Lung (tissue), 11 donors: ENCODE measurements at regions not wholly inside any gene's neighbourhood (a gene's known extent, or its start where the extent isn't known, plus 50 kb on each side); places are given as distances from the start of the nearest gene placed in this dataset.

ENCODE experiments used
- ATAC-seq: fragments of 200-7000 bp; cut with Tn5 transposase; one replicate; pipeline ENCODE4 v1.9.1; 2020; ENCODE audit warnings: moderate number of reproducible peaks; ENCODE audit not compliant: insufficient read depth, low FRiP score
- DNase-seq, 3 donors: peaks; one replicate each; pipeline ENCODE4 v3.0.0-alpha.2; 2013 to 2017
- H3K27ac ChIP-seq, 2 donors: one replicate each; pipeline ENCODE4 v1.5.1; 2013; ENCODE audit warnings: mild to moderate bottlenecking in 2 of 2, moderate library complexity in 2 of 2, control low read depth in 1 of 2, inconsistent platforms in 1 of 2, low read depth in 1 of 2, low read length in 1 of 2
- H3K27me3 ChIP-seq, 3 donors: one replicate each; pipeline ENCODE4 v1.5.1; 2013; ENCODE audit warnings: low read length in 2 of 3; ENCODE audit not compliant: control insufficient read depth in 3 of 3, insufficient read depth in 3 of 3
- H3K36me3 ChIP-seq, 4 donors: one replicate each; pipeline ENCODE4 v1.5.1; 2013; ENCODE audit warnings: low read length in 4 of 4, mild to moderate bottlenecking in 1 of 4, moderate library complexity in 1 of 4; ENCODE audit not compliant: control insufficient read depth in 4 of 4, insufficient read depth in 4 of 4
- H3K4me1 ChIP-seq, 5 donors: one replicate each; pipeline ENCODE4 v1.5.1; 2013; ENCODE audit warnings: low read length in 5 of 5, mild to moderate bottlenecking in 2 of 5, moderate library complexity in 1 of 5; ENCODE audit not compliant: control insufficient read depth in 5 of 5, insufficient read depth in 5 of 5
- H3K4me3 ChIP-seq: one replicate; pipeline ENCODE4 v1.5.1; 2013; ENCODE audit warnings: mild to moderate bottlenecking, control low read depth, moderate library complexity
- H3K9ac ChIP-seq, 2 donors: one replicate each; pipeline ENCODE4 v1.5.1; 2013; ENCODE audit warnings: low read length in 2 of 2, control low read depth in 1 of 2; ENCODE audit not compliant: insufficient read depth in 1 of 2
- H3K9me3 ChIP-seq, 4 donors: one replicate each; pipeline ENCODE4 v1.5.1; 2013; ENCODE audit warnings: low read length in 3 of 4, mild to moderate bottlenecking in 1 of 4, moderate library complexity in 1 of 4; ENCODE audit not compliant: control insufficient read depth in 4 of 4, insufficient read depth in 3 of 4
- WGBS, 2 donors: extraction: QIAGEN DNeasy Blood & Tissue Kit; methylation state at CpG; one replicate each; pipeline ENCODE4 v1.1.7; 2013; 5-methylcytosine and 5-hydroxymethylcytosine counted together
- TF ChIP-seq, protein P1 (sequence below): IDR thresholded peaks from 2 replicates; pipeline ENCODE4 v1.5.1; 2012; ENCODE audit warnings: mild to moderate bottlenecking; ENCODE audit errors: control extremely low read depth, extremely low read depth
- donor health status: control.
- donor health status: control.
- donor health status: Bipolar disorder and iron deficiency.
- donor health status: healthy.
- donor health status: DM: yes; HTN: yes; CAD: no.

GRCh38 chr13:80284290-80284689 lies 56.6 kb downstream of the SPRY2 start:
- H3K27ac ChIP-seq, result no peak overlapping the region
- H3K9me3 ChIP-seq, result no peaks in the 10 kb centered on the region
- 95% methylated on average over 3 of the region's 3 CpGs for WGBS, 2 donors
- no peaks in the 10 kb centered on the region for H3K36me3 ChIP-seq
- ATAC-seq (no peak), DNase-seq (no peak)
- no peak overlapping the region for H3K4me3 ChIP-seq
- H3K27me3 ChIP-seq, result no peaks in the 10 kb centered on the region
- no peak overlapping the region for H3K9ac ChIP-seq
- H3K4me1 ChIP-seq, result no peaks in the 10 kb centered on the region
- TF ChIP-seq, protein P1, sequence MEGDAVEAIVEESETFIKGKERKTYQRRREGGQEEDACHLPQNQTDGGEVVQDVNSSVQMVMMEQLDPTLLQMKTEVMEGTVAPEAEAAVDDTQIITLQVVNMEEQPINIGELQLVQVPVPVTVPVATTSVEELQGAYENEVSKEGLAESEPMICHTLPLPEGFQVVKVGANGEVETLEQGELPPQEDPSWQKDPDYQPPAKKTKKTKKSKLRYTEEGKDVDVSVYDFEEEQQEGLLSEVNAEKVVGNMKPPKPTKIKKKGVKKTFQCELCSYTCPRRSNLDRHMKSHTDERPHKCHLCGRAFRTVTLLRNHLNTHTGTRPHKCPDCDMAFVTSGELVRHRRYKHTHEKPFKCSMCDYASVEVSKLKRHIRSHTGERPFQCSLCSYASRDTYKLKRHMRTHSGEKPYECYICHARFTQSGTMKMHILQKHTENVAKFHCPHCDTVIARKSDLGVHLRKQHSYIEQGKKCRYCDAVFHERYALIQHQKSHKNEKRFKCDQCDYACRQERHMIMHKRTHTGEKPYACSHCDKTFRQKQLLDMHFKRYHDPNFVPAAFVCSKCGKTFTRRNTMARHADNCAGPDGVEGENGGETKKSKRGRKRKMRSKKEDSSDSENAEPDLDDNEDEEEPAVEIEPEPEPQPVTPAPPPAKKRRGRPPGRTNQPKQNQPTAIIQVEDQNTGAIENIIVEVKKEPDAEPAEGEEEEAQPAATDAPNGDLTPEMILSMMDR, result no peak

DNA sequence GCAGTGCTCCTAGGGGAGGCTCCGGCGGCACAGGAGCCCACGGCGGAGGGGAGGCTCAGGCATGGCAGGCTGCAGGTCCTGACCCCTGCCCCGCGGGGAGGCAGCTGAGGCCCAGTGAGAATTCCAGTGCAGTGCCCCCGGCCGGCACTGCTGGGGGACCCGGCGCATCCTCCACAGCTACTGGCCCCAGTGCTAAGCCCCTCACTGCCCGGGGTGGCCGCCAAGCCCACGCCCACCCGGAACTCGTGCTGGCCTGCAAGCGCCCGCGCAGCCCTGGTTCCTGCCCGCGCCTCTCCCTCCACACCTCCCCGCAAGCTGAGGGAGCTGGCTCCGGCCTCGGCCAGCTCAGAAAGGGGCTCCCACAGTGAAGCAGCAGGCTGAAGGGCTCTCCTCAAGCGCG lies 62.2 kb downstream of the SPRY2 start:
- no peak for DNase-seq
- no peak for ATAC-seq
- 93 to 96% methylated on average over 22 to 25 of the region's 25 CpGs for WGBS, 2 donors

DNA sequence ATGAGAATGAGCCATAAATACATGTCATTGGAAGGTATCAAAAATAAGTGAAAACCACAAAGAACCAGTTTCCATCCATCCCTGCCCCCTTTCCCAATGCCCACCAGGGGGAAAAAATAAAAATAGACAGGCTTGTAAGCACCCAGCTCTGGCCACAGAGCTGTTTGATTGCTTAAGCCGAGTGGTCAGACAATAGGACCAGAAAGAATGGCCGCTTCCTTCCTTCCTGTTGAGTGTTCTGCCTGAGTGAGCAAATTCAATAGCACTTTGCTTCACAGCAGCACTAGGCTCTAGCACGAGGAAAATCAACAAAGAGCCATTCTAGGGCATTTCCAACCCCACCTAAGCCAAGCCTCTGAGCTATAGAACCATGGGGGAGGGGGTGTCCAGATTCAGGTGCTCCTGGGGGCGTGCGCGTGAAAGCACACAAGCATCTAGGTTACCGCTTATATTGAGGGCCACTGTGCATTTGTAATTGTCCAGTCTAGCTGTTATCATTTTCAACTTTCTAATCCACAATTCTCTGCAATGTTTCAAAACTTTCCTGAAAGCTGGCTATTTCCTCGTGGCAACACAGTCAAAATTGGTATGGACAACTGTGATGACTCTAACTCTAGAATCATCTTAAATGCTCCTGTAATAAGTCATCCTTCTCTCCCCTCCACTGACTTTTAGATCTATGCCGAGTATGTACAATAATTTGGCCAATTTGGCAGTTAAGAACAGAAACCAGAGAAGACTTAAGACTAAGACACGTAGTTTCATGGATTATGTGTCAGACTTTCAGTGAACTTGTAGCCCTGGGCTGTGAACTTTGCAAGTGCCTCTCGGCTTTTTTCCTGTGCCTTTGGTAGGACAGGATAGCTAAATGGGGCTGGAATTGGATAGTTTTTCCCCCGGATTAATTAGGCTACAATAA lies 64.3 kb downstream of the SPRY2 start:
- DNase-seq (peak in 2 of 3 donors; percentile 47 to 60), ATAC-seq (no peak)
- 62 to 67% methylated on average over 12 of the region's 12 CpGs for WGBS, 2 donors
- no peaks in the 10 kb centered on the region for H3K27me3 ChIP-seq
- peak overlapping the region in 1 of 2 donors; percentile 4 for H3K27ac ChIP-seq
- no peak overlapping the region for H3K9ac ChIP-seq
- H3K4me3 ChIP-seq, result no peak overlapping the region
- H3K36me3 ChIP-seq, result no peaks in the 10 kb centered on the region
- H3K4me1 ChIP-seq, result peaks cover 0 to 11% (median 0%) of the 10 kb centered on the region in 5 donors
- no peaks in the 10 kb centered on the region for H3K9me3 ChIP-seq
- TF ChIP-seq, protein P1, result no peak

More for the DNA sequence above, 62.2 kb downstream of the SPRY2 start:
- TF ChIP-seq, protein P1, result no peak
- H3K27me3 ChIP-seq, result no peaks in the 10 kb centered on the region
- peaks cover 0 to 11% (median 0%) of the 10 kb centered on the region in 5 donors for H3K4me1 ChIP-seq
- H3K36me3 ChIP-seq, result no peaks in the 10 kb centered on the region
- no peak overlapping the region for H3K9ac ChIP-seq
- no peak overlapping the region for H3K27ac ChIP-seq
- H3K9me3 ChIP-seq, result no peaks in the 10 kb centered on the region
- H3K4me3 ChIP-seq, result no peak overlapping the region
